ENCODE measurements at regions not wholly inside any gene's neighbourhood (a gene's known extent, or its start where the extent isn't known, plus 50 kb on each side); places are given as distances from the start of the nearest gene placed in this dataset.

GRCh38 chr21:38950435-38951094, 144.8 kb downstream of the ETS2 start:
- TF ChIP-seq POLR2AphosphoS5 (IDR thresholded peaks at IDR 0.05; ENCODE audit: borderline replicate concordance, low read depth, low read length) (no peak), EZH2 (IDR thresholded peaks at IDR 0.05) (no peak)
